ENCODE measurements at regions not wholly inside any gene's neighbourhood (a gene's known extent, or its start where the extent isn't known, plus 50 kb on each side); places are given as distances from the start of the nearest gene placed in this dataset.
"Not testable (repeated sequence)": the region's sequence is repeated elsewhere in the genome, so short reads cannot be mapped to it uniquely, and the experiment has no call there.

DNA sequence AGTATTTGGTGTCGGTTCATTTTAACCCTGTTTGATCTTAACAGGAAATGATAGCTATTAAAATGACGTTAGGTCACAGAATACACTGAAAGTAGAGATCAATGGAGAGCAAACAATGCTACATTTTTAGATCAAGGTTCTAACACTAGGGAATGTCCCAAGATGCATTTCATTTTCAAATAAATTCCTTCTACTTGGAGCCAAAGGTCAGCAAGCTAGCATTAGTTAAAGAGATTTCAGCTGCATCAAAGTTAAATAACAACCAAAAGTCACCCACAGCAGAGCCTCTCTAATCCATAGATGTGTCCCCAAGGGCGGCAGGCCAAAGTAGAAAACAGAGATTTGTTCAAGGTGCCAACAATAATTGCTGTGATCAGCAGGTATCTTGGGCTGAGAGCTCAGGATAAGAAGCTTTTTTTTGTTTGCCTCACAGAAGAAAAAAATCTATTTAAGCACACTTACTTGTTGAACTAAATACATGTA is 1233.6 kb upstream of the TMEFF2 start:
- Histone ChIP-seq H3K4me3 (ENCODE audit: low read depth, low read length) (no peak overlapping the region), H3K27ac (ENCODE audit: extremely low read depth, low read depth, low read length) (no peak overlapping the region), H3K36me3 (ENCODE audit: control insufficient read depth in 2 of 2, insufficient read depth in 1 of 2, low read length in 2 of 2) (no peaks in the 10 kb centered on the region), H3K4me1 (ENCODE audit: control insufficient read depth, insufficient read depth, low read length) (no peaks in the 10 kb centered on the region), H3K9me3 (ENCODE audit: control insufficient read depth, insufficient read depth, low read depth, low read length) (no peaks in the 10 kb centered on the region)
- POLR2A ChIA-PET = no interaction called here
- TF ChIP-seq ZNF530 (tag by site-specific recombination; IDR thresholded peaks at IDR 0.05; ENCODE audit: low read depth) (no peak), ZNF843 (tag by site-specific recombination; IDR thresholded peaks at IDR 0.05) (no peak), ZNF747 (tag by site-specific recombination; IDR thresholded peaks at IDR 0.05) (no peak), ZBTB7A (tag by site-specific recombination; IDR thresholded peaks at IDR 0.05; ENCODE audit: low read depth) (no peak), ZNF214 (tag by site-specific recombination; IDR thresholded peaks at IDR 0.05; ENCODE audit: borderline replicate concordance) (no peak), ZNF37A (tag by site-specific recombination; IDR thresholded peaks at IDR 0.05) (no peak), ZNF169 (tag by site-specific recombination; IDR thresholded peaks at IDR 0.05) (no peak), ZNF132 (tag by site-specific recombination; IDR thresholded peaks at IDR 0.05; ENCODE audit: borderline replicate concordance) (no peak), ZNF274 (IDR thresholded peaks at IDR 0.05; ENCODE audit: low read length) (no peak), ZNF274 (tag by site-specific recombination; IDR thresholded peaks at IDR 0.05; ENCODE audit: borderline replicate concordance) (no peak), ZBTB20 (tag by site-specific recombination; IDR thresholded peaks at IDR 0.05) (no peak), HOXD13 (CRISPR knock-in tag; IDR thresholded peaks at IDR 0.05; ENCODE audit: borderline replicate concordance) (no peak)
- TF ChIP-seq, protein P1, sequence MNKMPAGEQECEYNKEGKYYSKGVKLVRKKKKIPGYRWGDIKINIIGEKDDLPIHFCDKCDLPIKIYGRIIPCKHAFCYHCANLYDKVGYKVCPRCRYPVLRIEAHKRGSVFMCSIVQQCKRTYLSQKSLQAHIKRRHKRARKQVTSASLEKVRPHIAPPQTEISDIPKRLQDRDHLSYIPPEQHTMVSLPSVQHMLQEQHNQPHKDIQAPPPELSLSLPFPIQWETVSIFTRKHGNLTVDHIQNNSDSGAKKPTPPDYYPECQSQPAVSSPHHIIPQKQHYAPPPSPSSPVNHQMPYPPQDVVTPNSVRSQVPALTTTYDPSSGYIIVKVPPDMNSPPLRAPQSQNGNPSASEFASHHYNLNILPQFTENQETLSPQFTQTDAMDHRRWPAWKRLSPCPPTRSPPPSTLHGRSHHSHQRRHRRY (tag by site-specific recombination; IDR thresholded peaks at IDR 0.05) = no peak
- TF ChIP-seq, protein P2, sequence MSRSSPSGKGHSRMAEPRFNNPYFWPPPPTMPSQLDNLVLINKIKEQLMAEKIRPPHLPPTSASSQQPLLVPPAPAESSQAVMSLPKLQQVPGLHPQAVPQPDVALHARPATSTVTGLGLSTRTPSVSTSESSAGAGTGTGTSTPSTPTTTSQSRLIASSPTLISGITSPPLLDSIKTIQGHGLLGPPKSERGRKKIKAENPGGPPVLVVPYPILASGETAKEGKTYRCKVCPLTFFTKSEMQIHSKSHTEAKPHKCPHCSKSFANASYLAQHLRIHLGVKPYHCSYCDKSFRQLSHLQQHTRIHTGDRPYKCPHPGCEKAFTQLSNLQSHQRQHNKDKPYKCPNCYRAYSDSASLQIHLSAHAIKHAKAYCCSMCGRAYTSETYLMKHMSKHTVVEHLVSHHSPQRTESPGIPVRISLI (tag by site-specific recombination; IDR thresholded peaks at IDR 0.05) = no peak
- CTCF ChIA-PET = no interaction called here

DNA sequence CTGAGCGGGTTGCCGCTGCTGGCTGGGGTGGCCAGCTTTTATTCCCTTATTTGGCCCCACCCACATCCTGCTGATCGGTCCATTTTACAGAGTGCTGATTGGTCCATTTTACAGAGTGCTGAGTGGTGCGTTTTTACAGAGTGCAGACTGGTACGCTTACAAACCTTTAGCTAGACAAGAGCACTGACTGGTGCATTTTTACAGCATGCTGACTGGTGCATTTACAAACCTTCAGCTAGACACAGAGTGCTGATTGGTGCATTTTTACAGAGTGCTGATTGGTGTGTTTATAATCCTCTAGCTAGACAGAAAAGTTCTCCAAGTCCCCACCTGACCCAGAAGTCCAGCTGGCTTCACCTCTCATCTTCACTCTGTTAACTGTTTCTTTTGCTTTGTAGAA is 1217.6 kb upstream of the TMEFF2 start:
- POLR2A ChIA-PET; H3K9me3 ChIP-seq (ENCODE audit: control insufficient read depth, insufficient read depth, low read depth, low read length); H3K27ac ChIP-seq (ENCODE audit: extremely low read depth, low read depth, low read length); H3K4me3 ChIP-seq (ENCODE audit: low read depth, low read length); H3K36me3 ChIP-seq (ENCODE audit: control insufficient read depth in 2 of 2, insufficient read depth in 1 of 2, low read length in 2 of 2); CTCF ChIA-PET; H3K4me1 ChIP-seq (ENCODE audit: control insufficient read depth, insufficient read depth, low read length): not testable (repeated sequence)

DNA sequence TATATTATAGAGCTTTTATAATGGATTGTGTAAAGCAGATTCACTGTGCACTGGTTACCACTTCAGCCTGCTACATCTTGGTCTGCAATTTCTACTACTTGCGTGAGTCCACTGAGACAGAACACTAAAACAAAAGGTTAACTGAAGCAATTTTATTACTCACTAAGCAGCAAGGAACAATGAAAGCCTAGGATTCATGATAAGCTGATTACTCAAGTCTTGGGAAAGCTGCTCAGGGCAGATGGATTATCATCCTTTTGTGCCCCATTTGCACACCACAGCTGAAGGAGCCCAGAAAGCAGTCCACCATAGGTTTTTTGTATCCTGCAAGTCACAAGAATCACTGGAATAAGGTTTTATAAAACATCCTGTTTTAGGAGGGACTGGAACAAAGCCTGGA is 1215.2 kb upstream of the TMEFF2 start:
- ChIA-PET CTCF (no interaction called here), POLR2A (no interaction called here)
- Histone ChIP-seq H3K27ac (ENCODE audit: extremely low read depth, low read depth, low read length) (no peak overlapping the region), H3K9me3 (ENCODE audit: control insufficient read depth, insufficient read depth, low read depth, low read length) (no peaks in the 10 kb centered on the region), H3K4me1 (ENCODE audit: control insufficient read depth, insufficient read depth, low read length) (no peaks in the 10 kb centered on the region), H3K4me3 (ENCODE audit: low read depth, low read length) (no peak overlapping the region), H3K36me3 (ENCODE audit: control insufficient read depth in 2 of 2, insufficient read depth in 1 of 2, low read length in 2 of 2) (no peaks in the 10 kb centered on the region)
- no peak for TF ChIP-seq ZNF549 (tag by site-specific recombination; IDR thresholded peaks at IDR 0.05)
- TF ChIP-seq, protein P3, sequence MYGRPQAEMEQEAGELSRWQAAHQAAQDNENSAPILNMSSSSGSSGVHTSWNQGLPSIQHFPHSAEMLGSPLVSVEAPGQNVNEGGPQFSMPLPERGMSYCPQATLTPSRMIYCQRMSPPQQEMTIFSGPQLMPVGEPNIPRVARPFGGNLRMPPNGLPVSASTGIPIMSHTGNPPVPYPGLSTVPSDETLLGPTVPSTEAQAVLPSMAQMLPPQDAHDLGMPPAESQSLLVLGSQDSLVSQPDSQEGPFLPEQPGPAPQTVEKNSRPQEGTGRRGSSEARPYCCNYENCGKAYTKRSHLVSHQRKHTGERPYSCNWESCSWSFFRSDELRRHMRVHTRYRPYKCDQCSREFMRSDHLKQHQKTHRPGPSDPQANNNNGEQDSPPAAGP (tag by site-specific recombination; IDR thresholded peaks at IDR 0.05) = no peak
- no peak for TF ChIP-seq ZNF2 (tag by site-specific recombination; IDR thresholded peaks at IDR 0.05)

DNA sequence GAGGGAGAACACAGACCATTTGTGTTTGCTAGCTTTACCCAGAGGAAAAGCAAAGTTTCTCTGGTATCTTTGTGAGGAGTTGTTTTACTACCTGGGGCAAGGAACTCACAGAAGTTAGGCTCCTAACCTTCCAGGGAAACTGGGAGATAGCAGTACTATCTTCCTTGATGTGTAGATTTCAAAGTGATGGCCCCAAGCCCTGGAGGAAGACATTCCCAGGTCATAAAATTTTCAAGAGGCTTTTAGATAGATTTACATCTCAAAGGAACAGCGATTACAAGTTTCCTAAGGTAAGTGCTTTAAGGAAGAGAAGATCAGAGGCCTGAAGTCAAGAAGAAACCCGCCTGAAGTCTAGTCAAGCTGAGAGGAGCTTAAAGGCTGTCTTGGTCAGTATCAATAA is 1187.8 kb upstream of the TMEFF2 start:
- no peak overlapping the region for H3K27ac ChIP-seq (ENCODE audit: extremely low read depth, low read depth, low read length)
- no peaks in the 10 kb centered on the region for H3K9me3 ChIP-seq (ENCODE audit: control insufficient read depth, insufficient read depth, low read depth, low read length)
- no peaks in the 10 kb centered on the region for H3K36me3 ChIP-seq (ENCODE audit: control insufficient read depth in 2 of 2, insufficient read depth in 1 of 2, low read length in 2 of 2)
- no peak overlapping the region for H3K4me3 ChIP-seq (ENCODE audit: low read depth, low read length)
- CTCF ChIA-PET = no interaction called here
- POLR2A ChIA-PET = no interaction called here
- no peaks in the 10 kb centered on the region for H3K4me1 ChIP-seq (ENCODE audit: control insufficient read depth, insufficient read depth, low read length)
- no peak for TF ChIP-seq ZNF112 (tag by site-specific recombination; IDR thresholded peaks at IDR 0.05)
- TF ChIP-seq ZNF48 (tag by site-specific recombination; IDR thresholded peaks at IDR 0.05) = no peak
- no peak for TF ChIP-seq ZSCAN23 (tag by site-specific recombination; IDR thresholded peaks at IDR 0.05)
- no peak for TF ChIP-seq ZNF157 (tag by site-specific recombination; IDR thresholded peaks at IDR 0.05)
- TF ChIP-seq, protein P4, sequence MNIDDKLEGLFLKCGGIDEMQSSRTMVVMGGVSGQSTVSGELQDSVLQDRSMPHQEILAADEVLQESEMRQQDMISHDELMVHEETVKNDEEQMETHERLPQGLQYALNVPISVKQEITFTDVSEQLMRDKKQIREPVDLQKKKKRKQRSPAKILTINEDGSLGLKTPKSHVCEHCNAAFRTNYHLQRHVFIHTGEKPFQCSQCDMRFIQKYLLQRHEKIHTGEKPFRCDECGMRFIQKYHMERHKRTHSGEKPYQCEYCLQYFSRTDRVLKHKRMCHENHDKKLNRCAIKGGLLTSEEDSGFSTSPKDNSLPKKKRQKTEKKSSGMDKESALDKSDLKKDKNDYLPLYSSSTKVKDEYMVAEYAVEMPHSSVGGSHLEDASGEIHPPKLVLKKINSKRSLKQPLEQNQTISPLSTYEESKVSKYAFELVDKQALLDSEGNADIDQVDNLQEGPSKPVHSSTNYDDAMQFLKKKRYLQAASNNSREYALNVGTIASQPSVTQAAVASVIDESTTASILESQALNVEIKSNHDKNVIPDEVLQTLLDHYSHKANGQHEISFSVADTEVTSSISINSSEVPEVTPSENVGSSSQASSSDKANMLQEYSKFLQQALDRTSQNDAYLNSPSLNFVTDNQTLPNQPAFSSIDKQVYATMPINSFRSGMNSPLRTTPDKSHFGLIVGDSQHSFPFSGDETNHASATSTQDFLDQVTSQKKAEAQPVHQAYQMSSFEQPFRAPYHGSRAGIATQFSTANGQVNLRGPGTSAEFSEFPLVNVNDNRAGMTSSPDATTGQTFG (tag by site-specific recombination; IDR thresholded peaks at IDR 0.05; ENCODE audit: borderline replicate concordance) = no peak
- no peak for TF ChIP-seq ZNF138 (tag by site-specific recombination; IDR thresholded peaks at IDR 0.05; ENCODE audit: borderline replicate concordance)
- TF ChIP-seq ZNF391 (tag by site-specific recombination; IDR thresholded peaks at IDR 0.05; ENCODE audit: borderline replicate concordance, low read depth) = no peak
